Muscle layer of colon (tissue), 2 donors: ENCODE measurements at regions not wholly inside any gene's neighbourhood (a gene's known extent, or its start where the extent isn't known, plus 50 kb on each side); places are given as distances from the start of the nearest gene placed in this dataset.
"Not testable (repeated sequence)": the region's sequence is repeated elsewhere in the genome, so short reads cannot be mapped to it uniquely, and the experiment has no call there.

Source experiments
- H3K27ac ChIP-seq: one replicate; pipeline ENCODE4 v1.7.0; 2013; ENCODE audit warnings: low read depth, mild to moderate bottlenecking, low read length, moderate library complexity
- H3K27me3 ChIP-seq, 2 donors: one replicate each; pipeline ENCODE4 v1.7.0; 2013; ENCODE audit warnings: low read length in 2 of 2, mild to moderate bottlenecking in 2 of 2; ENCODE audit not compliant: insufficient read depth in 2 of 2, control insufficient read depth in 1 of 2
- H3K36me3 ChIP-seq: one replicate; pipeline ENCODE4 v1.7.0; 2013; ENCODE audit warnings: mild to moderate bottlenecking, low read length; ENCODE audit not compliant: insufficient read depth
- H3K4me1 ChIP-seq: one replicate; pipeline ENCODE4 v1.7.0; 2013; ENCODE audit warnings: mild to moderate bottlenecking, low read length; ENCODE audit not compliant: insufficient read depth
- H3K4me3 ChIP-seq, 2 donors: one replicate each; pipeline ENCODE4 v1.7.0; 2013; ENCODE audit warnings: low read length in 2 of 2, low read depth in 1 of 2, mild to moderate bottlenecking in 1 of 2, moderate library complexity in 1 of 2
- H3K9ac ChIP-seq: one replicate; pipeline ENCODE4 v1.7.0; 2013; ENCODE audit warnings: low read length
- H3K9me3 ChIP-seq: one replicate; pipeline ENCODE4 v1.7.0; 2013; ENCODE audit warnings: mild to moderate bottlenecking, low read length
- donor health status: abdominal sarcoma.
- donor health status: Adenocarcinoma of cecum.

- H3K36me3 ChIP-seq, result no peaks in the 10 kb centered on the region
- H3K27me3 ChIP-seq, result no peaks in the 10 kb centered on the region
- no peaks in the 10 kb centered on the region for H3K9me3 ChIP-seq
- H3K4me1 ChIP-seq, result peaks cover 67% of the 10 kb centered on the region
- no peak overlapping the region for H3K27ac ChIP-seq
- H3K4me3 ChIP-seq, result no peak overlapping the region
- no peak overlapping the region for H3K9ac ChIP-seq
Measured at GRCh38 chr1:221032204-221032585, 153.0 kb downstream of the HLX start.

- Histone ChIP-seq H3K9me3 (no peaks in the 10 kb centered on the region), H3K4me3 (no peak overlapping the region), H3K27me3 (no peaks in the 10 kb centered on the region), H3K27ac (peak overlapping the region; percentile 66), H3K9ac (no peak overlapping the region), H3K4me1 (peaks cover 67% of the 10 kb centered on the region), H3K36me3 (no peaks in the 10 kb centered on the region)
Measured at GRCh38 chr1:221032637-221033280, 153.5 kb downstream of the HLX start.

DNA sequence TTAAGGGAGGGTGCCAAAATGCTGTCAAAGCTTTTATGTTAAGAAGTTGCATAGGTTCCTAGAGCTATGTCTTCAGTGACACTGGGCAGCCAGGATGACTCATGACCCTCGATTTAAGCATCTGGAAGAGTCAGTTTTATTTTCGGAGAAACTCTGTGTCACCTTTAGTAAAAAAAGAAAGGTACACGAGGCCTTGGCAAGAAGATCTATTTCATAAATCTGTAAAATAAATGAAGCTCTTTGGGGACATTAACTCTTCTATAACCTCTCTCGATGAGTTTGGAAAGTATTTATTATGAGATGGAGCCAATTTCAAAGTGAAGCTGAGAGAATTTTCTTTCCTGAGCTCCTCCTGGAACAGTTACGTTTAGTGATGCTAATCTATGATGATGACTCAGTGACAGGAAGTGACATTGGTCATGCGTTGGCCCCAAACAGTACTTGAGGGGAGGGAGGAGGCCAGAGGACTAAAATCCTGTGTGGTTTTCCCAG lies 156.5 kb downstream of the HLX start:
- Histone ChIP-seq H3K4me3 (no peak overlapping the region), H3K4me1 (peaks cover 54% of the 10 kb centered on the region), H3K9ac (no peak overlapping the region), H3K27me3 (no peaks in the 10 kb centered on the region), H3K27ac (no peak overlapping the region), H3K9me3 (no peaks in the 10 kb centered on the region), H3K36me3 (no peaks in the 10 kb centered on the region)

GRCh38 chr1:221039616-221040015 lies 160.4 kb downstream of the HLX start:
- Histone ChIP-seq H3K4me1 (peaks cover 18% of the 10 kb centered on the region), H3K27ac (no peak overlapping the region), H3K4me3 (no peak overlapping the region), H3K27me3 (no peaks in the 10 kb centered on the region), H3K9me3 (no peaks in the 10 kb centered on the region), H3K36me3 (no peaks in the 10 kb centered on the region), H3K9ac (no peak overlapping the region)

DNA sequence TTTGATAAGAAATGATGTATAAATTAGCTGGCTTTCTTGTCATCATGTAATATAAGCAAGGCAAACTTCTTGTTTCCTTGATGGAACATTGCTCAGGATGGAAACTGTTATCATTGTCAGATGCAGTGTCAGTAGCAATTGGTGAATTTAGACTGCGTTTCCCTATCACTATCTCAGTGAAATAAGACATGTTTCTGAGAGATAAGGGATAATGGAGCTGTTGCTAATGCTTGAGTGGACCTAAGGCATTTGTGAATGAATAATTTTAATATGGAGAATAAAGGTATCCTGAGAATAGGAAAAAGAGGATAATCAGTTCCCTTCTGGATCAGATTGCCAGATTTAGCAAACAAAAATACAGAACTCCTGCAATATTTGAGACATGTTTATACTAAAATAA lies 160.9 kb downstream of the HLX start:
- Histone ChIP-seq H3K27ac (no peak overlapping the region), H3K9ac (no peak overlapping the region), H3K4me3 (no peak overlapping the region), H3K9me3 (no peaks in the 10 kb centered on the region), H3K27me3 (no peaks in the 10 kb centered on the region), H3K4me1 (peaks cover 18% of the 10 kb centered on the region), H3K36me3 (no peaks in the 10 kb centered on the region)

DNA sequence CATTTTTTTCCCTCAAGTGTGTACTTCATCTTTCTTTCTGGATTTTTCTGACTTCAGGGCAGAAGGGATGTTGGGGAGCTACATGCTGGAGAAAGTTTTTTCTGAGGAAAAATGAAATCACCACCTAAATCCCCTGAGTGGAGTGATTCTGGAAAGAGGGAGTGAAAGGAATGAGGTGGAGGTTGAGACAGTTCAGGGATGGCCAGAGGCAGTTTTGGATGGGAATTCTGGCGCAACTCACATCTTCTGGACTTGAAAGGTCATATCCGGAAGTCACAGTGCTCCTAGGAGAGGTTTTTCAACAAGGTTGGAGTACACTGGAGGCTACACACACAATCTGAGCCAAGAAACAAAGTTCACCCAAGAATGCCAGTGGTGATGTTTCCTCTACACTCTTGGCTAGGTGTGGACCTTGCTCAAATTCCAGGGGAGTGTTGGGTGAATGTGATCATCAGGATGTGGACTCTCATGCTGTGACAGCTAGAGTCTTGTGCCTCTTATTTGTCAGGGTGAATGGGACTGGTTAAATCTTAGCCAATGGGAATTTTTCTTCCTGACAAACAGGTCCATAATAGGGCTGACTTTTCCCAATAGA lies 161.5 kb downstream of the HLX start:
- no peak overlapping the region for H3K4me3 ChIP-seq
- H3K9ac ChIP-seq, result no peak overlapping the region
- H3K9me3 ChIP-seq, result no peaks in the 10 kb centered on the region
- no peak overlapping the region for H3K27ac ChIP-seq
- peaks cover 13% of the 10 kb centered on the region for H3K4me1 ChIP-seq
- H3K36me3 ChIP-seq, result no peaks in the 10 kb centered on the region
- H3K27me3 ChIP-seq, result no peaks in the 10 kb centered on the region

GRCh38 chr1:221044538-221044937 lies 165.3 kb downstream of the HLX start:
- no peaks in the 10 kb centered on the region for H3K27me3 ChIP-seq
- H3K36me3 ChIP-seq, result no peaks in the 10 kb centered on the region
- H3K9ac ChIP-seq, result no peak overlapping the region
- no peak overlapping the region for H3K4me3 ChIP-seq
- peaks cover 20% of the 10 kb centered on the region for H3K4me1 ChIP-seq
- H3K9me3 ChIP-seq, result no peaks in the 10 kb centered on the region
- no peak overlapping the region for H3K27ac ChIP-seq

DNA sequence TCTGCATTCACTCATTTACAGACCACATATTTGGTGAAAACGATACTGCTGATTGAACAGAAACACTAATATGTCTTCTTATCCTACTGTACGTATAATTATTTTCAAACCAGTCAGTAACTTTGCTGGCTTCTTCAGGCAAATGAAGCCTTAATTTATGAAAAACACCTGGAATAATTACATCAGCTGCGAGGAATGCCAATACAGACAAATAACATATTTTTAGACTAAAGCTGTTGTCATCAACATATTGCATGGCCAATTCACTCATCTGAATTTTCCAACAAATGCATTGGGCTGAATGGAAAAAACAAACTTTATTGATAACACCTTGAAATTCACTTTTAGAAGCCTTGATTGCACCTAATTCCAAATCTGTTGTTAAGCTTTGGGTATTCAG lies 165.9 kb downstream of the HLX start:
- Histone ChIP-seq H3K9ac (no peak overlapping the region), H3K27ac (no peak overlapping the region), H3K9me3 (no peaks in the 10 kb centered on the region), H3K27me3 (no peaks in the 10 kb centered on the region), H3K36me3 (no peaks in the 10 kb centered on the region), H3K4me1 (peaks cover 19% of the 10 kb centered on the region), H3K4me3 (no peak overlapping the region)

GRCh38 chr1:221045842-221046831 lies 166.9 kb downstream of the HLX start:
- H3K27me3 ChIP-seq, result no peaks in the 10 kb centered on the region
- no peak overlapping the region for H3K4me3 ChIP-seq
- H3K27ac ChIP-seq, result no peak overlapping the region
- H3K36me3 ChIP-seq, result no peaks in the 10 kb centered on the region
- H3K4me1 ChIP-seq, result peaks cover 10% of the 10 kb centered on the region
- H3K9ac ChIP-seq, result no peak overlapping the region
- H3K9me3 ChIP-seq, result no peaks in the 10 kb centered on the region

- not testable (repeated sequence) for H3K27ac ChIP-seq, H3K4me3 ChIP-seq, H3K9ac ChIP-seq, H3K9me3 ChIP-seq, H3K27me3 ChIP-seq, H3K4me1 ChIP-seq, H3K36me3 ChIP-seq
Measured at GRCh38 chr1:221051391-221051790, 172.1 kb downstream of the HLX start.

GRCh38 chr1:221053889-221054288 lies 174.6 kb downstream of the HLX start:
- H3K9ac ChIP-seq, result no peak overlapping the region
- no peaks in the 10 kb centered on the region for H3K36me3 ChIP-seq
- H3K27me3 ChIP-seq, result no peaks in the 10 kb centered on the region
- no peaks in the 10 kb centered on the region for H3K4me1 ChIP-seq
- no peak overlapping the region for H3K4me3 ChIP-seq
- H3K27ac ChIP-seq, result no peak overlapping the region
- no peaks in the 10 kb centered on the region for H3K9me3 ChIP-seq
